ENCODE measurements at regions not wholly inside any gene's neighbourhood (a gene's known extent, or its start where the extent isn't known, plus 50 kb on each side); places are given as distances from the start of the nearest gene placed in this dataset.
A peak's percentile ranks its signal among the peaks of the same experiment; 100 is the strongest.

DNA sequence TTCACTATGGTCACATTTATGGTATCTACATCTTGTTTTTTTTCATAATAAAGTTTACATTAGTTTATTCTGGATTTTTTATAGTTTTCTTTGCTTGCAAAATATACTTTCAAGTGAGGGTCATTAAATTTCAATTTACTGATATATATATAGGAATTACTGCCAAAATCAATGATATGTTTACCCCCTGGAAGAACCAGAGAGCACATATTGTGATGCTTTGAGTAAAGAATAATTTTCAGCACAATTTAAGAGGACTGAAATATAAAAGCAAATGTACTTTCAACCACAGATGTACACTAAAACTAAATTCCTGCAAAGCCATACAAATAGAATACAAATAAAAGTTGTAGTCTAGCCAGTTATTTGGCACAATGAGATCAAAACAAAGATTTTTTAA, 242.2 kb upstream of the PCDH18 start:
- TF ChIP-seq CTCF (IDR thresholded peaks at IDR 0.05; ENCODE audit: low read depth, low read length, missing control alignments) = no peak
- no peak overlapping the region for H3K4me3 ChIP-seq (replicated peaks; ENCODE audit: low read depth, low read length)
- no peak for DNase-seq (ENCODE audit: extremely low read depth, low read depth)

DNA sequence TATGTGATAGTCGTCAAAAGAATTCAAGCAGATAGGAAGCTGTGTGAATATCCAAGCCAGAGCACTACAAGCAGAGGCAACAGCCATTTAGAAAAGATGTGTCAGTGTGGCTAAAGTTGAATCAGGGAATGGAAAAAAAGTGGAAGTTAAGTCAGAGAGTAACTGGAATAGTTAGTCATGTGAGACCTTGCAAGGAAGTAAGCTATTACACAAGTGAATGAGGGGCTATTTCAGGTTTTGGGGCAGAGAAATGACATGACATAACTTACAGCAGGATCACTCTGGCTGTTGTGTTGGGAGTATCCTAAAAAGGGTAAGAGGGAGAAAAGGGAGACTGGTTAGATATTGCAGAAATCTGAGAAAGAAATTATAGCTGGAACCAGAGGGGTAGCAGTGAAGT, 236.6 kb upstream of the PCDH18 start:
- TF ChIP-seq CTCF (IDR thresholded peaks at IDR 0.05; ENCODE audit: low read depth, low read length, missing control alignments) = no peak
- no peak overlapping the region for H3K4me3 ChIP-seq (replicated peaks; ENCODE audit: low read depth, low read length)
- no peak for DNase-seq (ENCODE audit: extremely low read depth, low read depth)

DNA sequence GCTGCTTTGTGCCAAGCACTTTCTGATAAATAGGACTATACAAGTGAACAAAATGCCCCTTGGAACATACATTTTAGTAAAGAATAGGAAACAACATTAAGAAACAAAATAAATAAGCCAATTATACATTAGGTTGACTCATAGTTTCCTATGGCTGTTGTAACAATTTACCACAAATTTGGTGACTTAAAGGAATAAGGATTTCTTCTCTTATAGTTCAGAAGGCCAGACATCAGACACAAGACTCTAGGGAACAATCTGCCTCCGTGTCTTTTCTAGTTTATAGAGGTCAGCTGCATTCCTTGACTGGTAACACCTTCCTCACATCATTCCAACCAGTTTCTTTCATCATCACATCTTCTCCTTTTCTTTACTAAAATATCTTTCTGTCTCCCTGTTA, 235.9 kb upstream of the PCDH18 start:
- DNase-seq (ENCODE audit: extremely low read depth, low read depth) = no peak
- TF ChIP-seq CTCF (IDR thresholded peaks at IDR 0.05; ENCODE audit: low read depth, low read length, missing control alignments) = no peak
- no peak overlapping the region for H3K4me3 ChIP-seq (replicated peaks; ENCODE audit: low read depth, low read length)

DNA sequence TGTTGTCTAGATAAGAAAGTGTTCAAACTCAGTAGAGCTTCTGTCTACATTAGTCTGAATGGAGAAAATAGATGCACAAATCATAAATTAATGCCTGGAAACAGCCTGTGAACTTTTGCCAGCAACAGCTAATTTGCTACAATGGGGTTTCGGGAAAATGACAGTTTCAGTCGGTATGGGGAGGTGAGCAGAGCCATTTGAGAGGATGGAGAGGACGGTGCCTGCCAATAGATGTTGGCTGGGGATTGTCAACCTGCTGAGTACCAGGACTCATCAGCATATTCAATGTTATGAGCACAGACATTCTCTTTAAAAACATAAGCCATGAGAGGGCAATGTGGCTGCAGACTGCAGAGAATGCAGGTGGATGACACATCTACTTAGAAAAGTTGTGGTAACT, 230.3 kb upstream of the PCDH18 start:
- DNase-seq (ENCODE audit: extremely low read depth, low read depth) = no peak
- no peak overlapping the region for H3K4me3 ChIP-seq (replicated peaks; ENCODE audit: low read depth, low read length)
- no peak for TF ChIP-seq CTCF (IDR thresholded peaks at IDR 0.05; ENCODE audit: low read depth, low read length, missing control alignments)

GRCh38 chr4:137754652-137755471, 222.6 kb upstream of the PCDH18 start:
- peak; percentile 54 for DNase-seq (ENCODE audit: extremely low read depth, low read depth)
- TF ChIP-seq CTCF (IDR thresholded peaks at IDR 0.05; ENCODE audit: low read depth, low read length, missing control alignments) = no peak
- no peak overlapping the region for H3K4me3 ChIP-seq (replicated peaks; ENCODE audit: low read depth, low read length)

DNA sequence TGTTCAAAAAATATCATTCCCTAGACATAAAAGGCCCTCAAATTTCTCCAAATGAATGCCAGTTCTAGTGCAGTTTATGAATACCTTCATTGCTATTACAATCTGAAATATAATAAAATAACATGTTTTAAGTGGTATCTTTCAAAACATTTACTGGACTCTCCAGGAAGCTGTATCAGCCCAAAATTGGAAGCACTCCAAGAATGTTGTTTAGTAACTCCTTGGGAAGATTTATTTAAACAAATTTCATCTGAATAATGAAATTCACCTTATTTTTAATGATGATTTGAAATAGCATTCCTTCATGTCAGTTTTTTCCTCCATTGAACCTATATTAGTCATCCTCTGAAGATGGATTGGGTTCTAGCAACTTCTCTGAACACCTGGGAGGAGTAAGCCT, 217.2 kb upstream of the PCDH18 start:
- no peak for TF ChIP-seq CTCF (IDR thresholded peaks at IDR 0.05; ENCODE audit: low read depth, low read length, missing control alignments)
- no peak for DNase-seq (ENCODE audit: extremely low read depth, low read depth)
- H3K4me3 ChIP-seq (replicated peaks; ENCODE audit: low read depth, low read length) = no peak overlapping the region

DNA sequence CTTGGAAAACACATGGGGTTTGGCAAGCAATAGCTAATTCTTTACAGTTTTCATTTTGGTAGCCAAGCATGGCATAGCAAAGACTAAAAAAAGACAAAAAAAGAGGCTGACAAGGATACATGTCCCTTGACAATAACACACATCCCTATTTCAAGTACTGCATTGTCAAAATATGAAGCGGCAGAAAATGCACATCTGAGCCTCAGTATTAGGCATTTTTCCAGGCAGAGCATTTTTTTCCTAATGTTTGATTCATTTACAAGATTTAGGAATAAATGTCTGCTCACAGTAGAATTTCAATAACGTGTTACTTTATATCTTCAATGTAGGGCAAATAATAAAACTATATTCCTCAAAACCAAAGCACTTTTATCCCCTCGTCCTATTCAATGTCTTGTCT, 216.3 kb upstream of the PCDH18 start:
- no peak for TF ChIP-seq CTCF (IDR thresholded peaks at IDR 0.05; ENCODE audit: low read depth, low read length, missing control alignments)
- no peak overlapping the region for H3K4me3 ChIP-seq (replicated peaks; ENCODE audit: low read depth, low read length)

More for the DNA sequence above, 216.3 kb upstream of the PCDH18 start:
- no peak for DNase-seq (ENCODE audit: extremely low read depth, low read depth)
